DND-41 (cell line): ENCODE measurements at regions not wholly inside any gene's neighbourhood (a gene's known extent, or its start where the extent isn't known, plus 50 kb on each side); places are given as distances from the start of the nearest gene placed in this dataset.
A peak's percentile ranks its signal among the peaks of the same experiment; 100 is the strongest.

ENCODE experiments used
- CTCF ChIP-seq: IDR thresholded peaks from 2 replicates; pipeline ENCODE4 v1.5.1; 2012; ENCODE audit warnings: borderline replicate concordance, low read length, moderate library complexity, mild to moderate bottlenecking; ENCODE audit not compliant: poor library complexity, severe bottlenecking; ENCODE audit errors: extremely low read depth
- EZH2 ChIP-seq: IDR thresholded peaks from 3 replicates; pipeline ENCODE4 v1.6.1; 2012; ENCODE audit warnings: borderline replicate concordance, low read depth, mild to moderate bottlenecking, moderate library complexity, low read length, inconsistent platforms; ENCODE audit not compliant: severe bottlenecking

GRCh38 chr13:47832458-47832972 is 168.6 kb downstream of the SUCLA2 start:
- TF ChIP-seq EZH2 (no peak), CTCF (peak; percentile 32)
